DOHH2 (cell line): ENCODE measurements at regions not wholly inside any gene's neighbourhood (a gene's known extent, or its start where the extent isn't known, plus 50 kb on each side); places are given as distances from the start of the nearest gene placed in this dataset.

Experiments
- H3F3A ChIP-seq: fragments of 200-600 bp; sonication (generic), shearing (Covaris generic); 2 replicates; pipeline ENCODE4 v1.6.0; 2016; ENCODE audit warnings: antibody characterized with exemption, mild to moderate bottlenecking; ENCODE audit not compliant: control insufficient read depth, insufficient read depth
- H3K27ac ChIP-seq: fragments of 200-600 bp; sonication (generic); 2 replicates; pipeline ENCODE4 v1.5.1; 2014; ENCODE audit warnings: low read depth, mild to moderate bottlenecking, low read length, moderate library complexity
- H3K27me3 ChIP-seq: fragments of 200-600 bp; sonication (generic); 2 replicates; pipeline ENCODE4 v1.6.1; 2014; ENCODE audit warnings: mild to moderate bottlenecking, low read length, mixed read lengths; ENCODE audit not compliant: control insufficient read depth
- H3K36me3 ChIP-seq: fragments of 200-600 bp; sonication (generic); 2 replicates; pipeline ENCODE4 v1.6.1; 2014; ENCODE audit warnings: mild to moderate bottlenecking, low read length, moderate library complexity, mixed read lengths; ENCODE audit not compliant: control insufficient read depth
- H3K4me1 ChIP-seq: fragments of 200-600 bp; sonication (generic); 2 replicates; pipeline ENCODE4 v1.6.1; 2014; ENCODE audit warnings: mild to moderate bottlenecking, low read length, mixed read lengths; ENCODE audit not compliant: control insufficient read depth
- H3K4me2 ChIP-seq: fragments of 200-600 bp; sonication (generic); 2 replicates; pipeline ENCODE4 v1.6.0; 2014; ENCODE audit warnings: mild to moderate bottlenecking, low read length, moderate library complexity
- H3K4me3 ChIP-seq: fragments of 200-600 bp; sonication (generic); 2 replicates; pipeline ENCODE4 v1.5.1; 2014; ENCODE audit warnings: mild to moderate bottlenecking, low read length, mixed read lengths
- H3K79me2 ChIP-seq: fragments of 200-600 bp; sonication (generic); 2 replicates; pipeline ENCODE4 v1.6.1; 2014; ENCODE audit warnings: mild to moderate bottlenecking, low read length, mixed read lengths; ENCODE audit not compliant: control insufficient read depth
- H3K9me2 ChIP-seq: fragments of 200-600 bp; sonication (generic); replicated peaks from 2 replicates; pipeline ENCODE4 v1.6.1; 2014; ENCODE audit warnings: mild to moderate bottlenecking, low read length, mixed read lengths; ENCODE audit not compliant: control insufficient read depth
- H3K9me3 ChIP-seq: fragments of 200-600 bp; sonication (generic); 2 replicates; pipeline ENCODE4 v1.6.1; 2014; ENCODE audit warnings: antibody characterized with exemption, low read length, mixed read lengths; ENCODE audit not compliant: control insufficient read depth, insufficient read depth
- H4K20me1 ChIP-seq: fragments of 200-600 bp; sonication (generic); 2 replicates; pipeline ENCODE4 v1.6.0; 2014; ENCODE audit warnings: low read depth, mild to moderate bottlenecking, antibody characterized with exemption, low read length, moderate library complexity; ENCODE audit not compliant: control insufficient read depth, insufficient read depth
- EZH2phosphoT487 ChIP-seq: fragments of 200-600 bp; sonication (generic); IDR thresholded peaks from 2 replicates; pipeline ENCODE4 v1.6.1; 2017; ENCODE audit warnings: borderline replicate concordance, mild to moderate bottlenecking, antibody characterized with exemption, low read length, moderate library complexity, mixed read lengths
- TF ChIP-seq, protein P1 (sequence below): fragments of 200-600 bp; sonication (generic); IDR thresholded peaks from one replicate; pipeline ENCODE4 v1.5.1; 2014; ENCODE audit warnings: antibody characterized with exemption, mild to moderate bottlenecking, low read depth, low read length; ENCODE audit not compliant: poor library complexity, severe bottlenecking

DNA sequence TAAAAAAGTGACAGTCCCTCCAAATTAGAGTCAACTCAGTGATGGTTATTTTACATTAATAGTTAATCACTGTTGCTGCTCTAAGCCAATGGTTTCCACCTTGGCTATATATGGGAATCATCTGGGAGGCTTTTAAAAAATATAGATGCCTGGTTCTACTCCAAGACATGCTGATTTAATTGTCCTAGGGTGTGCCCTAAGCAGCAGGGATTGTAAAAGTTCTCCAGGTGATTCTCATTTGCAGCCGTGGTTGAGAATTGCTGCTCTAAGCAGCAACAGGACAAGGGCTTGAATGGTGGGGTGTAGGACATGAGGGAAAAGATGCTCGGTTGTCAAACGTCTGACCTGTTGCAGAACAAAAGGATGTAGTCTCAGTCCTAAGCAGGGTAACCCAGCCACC, 405.1 kb upstream of the MCTP2 start:
- TF ChIP-seq EZH2phosphoT487 = no peak
- TF ChIP-seq, protein P1, sequence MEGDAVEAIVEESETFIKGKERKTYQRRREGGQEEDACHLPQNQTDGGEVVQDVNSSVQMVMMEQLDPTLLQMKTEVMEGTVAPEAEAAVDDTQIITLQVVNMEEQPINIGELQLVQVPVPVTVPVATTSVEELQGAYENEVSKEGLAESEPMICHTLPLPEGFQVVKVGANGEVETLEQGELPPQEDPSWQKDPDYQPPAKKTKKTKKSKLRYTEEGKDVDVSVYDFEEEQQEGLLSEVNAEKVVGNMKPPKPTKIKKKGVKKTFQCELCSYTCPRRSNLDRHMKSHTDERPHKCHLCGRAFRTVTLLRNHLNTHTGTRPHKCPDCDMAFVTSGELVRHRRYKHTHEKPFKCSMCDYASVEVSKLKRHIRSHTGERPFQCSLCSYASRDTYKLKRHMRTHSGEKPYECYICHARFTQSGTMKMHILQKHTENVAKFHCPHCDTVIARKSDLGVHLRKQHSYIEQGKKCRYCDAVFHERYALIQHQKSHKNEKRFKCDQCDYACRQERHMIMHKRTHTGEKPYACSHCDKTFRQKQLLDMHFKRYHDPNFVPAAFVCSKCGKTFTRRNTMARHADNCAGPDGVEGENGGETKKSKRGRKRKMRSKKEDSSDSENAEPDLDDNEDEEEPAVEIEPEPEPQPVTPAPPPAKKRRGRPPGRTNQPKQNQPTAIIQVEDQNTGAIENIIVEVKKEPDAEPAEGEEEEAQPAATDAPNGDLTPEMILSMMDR = no peak
- Histone ChIP-seq H3K27me3 (no peaks in the 10 kb centered on the region), H3K4me2 (no peak overlapping the region), H4K20me1 (no peaks in the 10 kb centered on the region), H3K9me3 (no peaks in the 10 kb centered on the region), H3K4me1 (no peaks in the 10 kb centered on the region), H3F3A (no peaks in the 10 kb centered on the region), H3K79me2 (no peaks in the 10 kb centered on the region), H3K9me2 (no peaks in the 10 kb centered on the region), H3K4me3 (no peak overlapping the region), H3K27ac (no peak overlapping the region), H3K36me3 (no peaks in the 10 kb centered on the region)

DNA sequence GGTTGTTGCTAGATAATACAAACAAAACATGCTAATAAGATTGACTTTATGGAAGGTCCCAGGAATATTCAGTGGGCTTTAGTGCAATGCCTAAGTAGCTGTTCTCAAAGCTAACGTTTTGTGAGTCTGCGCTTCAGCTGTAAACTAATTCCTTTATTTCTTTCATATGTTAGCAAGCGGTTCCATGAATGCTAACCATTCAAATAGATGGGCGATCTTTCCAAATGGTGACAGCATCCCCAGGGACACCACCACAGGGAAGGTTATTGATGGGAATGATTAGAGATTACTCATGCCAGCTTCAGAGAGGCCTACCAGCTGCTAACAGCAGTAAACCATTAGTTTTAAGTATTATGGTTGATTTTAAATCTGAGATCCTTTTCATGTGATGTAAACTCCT, 405.7 kb upstream of the MCTP2 start:
- Histone ChIP-seq H3K36me3 (no peaks in the 10 kb centered on the region), H3K9me3 (no peaks in the 10 kb centered on the region), H3K4me3 (no peak overlapping the region), H3K4me2 (no peak overlapping the region), H3K27me3 (no peaks in the 10 kb centered on the region), H3K4me1 (no peaks in the 10 kb centered on the region), H3K9me2 (no peaks in the 10 kb centered on the region), H4K20me1 (no peaks in the 10 kb centered on the region), H3K79me2 (no peaks in the 10 kb centered on the region), H3F3A (no peaks in the 10 kb centered on the region), H3K27ac (no peak overlapping the region)
- TF ChIP-seq, protein P1 = no peak
- no peak for TF ChIP-seq EZH2phosphoT487

DNA sequence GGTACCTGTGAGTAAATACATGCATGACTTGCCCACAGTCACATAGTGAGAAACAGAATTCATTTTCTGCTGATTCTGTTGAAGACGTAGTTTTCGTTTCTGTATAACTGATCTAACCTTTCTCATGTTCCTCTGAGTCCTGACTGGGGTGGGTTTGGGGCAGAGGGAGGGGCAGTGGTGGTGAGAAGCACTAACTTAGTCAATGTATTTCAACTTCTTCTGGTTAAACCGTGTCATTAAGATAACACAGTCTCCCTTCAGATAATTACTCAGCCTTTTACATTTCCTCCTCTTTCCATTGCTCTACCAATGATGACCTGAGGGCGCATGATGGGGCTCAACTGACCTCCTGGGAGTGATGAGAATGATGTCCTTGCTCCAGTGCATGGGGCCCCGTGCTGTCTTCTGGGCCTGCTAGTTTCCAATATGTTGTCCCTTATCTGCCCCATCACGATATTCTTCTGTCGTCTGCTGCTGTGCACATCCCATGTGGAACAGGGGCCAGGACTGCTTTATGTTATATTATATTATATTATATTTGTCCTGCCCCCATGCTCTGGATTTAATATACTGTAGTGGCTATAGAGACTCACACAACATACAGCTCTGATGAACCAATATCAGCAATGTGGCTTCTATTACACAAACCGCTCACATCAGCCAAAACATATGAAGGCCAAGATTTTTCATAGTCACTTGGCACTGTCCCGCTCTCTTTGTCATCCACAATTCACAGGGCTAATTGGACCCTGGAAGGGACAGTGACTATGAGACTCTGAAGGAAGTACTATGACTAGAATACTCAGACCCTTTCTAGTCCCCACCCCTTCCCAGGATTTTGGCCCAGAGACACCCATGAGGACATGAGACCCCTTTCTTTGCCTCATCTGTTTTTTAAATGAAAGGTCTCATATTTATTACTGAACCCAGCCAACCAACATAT, 407.1 kb upstream of the MCTP2 start:
- TF ChIP-seq, protein P1 = no peak
- TF ChIP-seq EZH2phosphoT487 = no peak

More for the DNA sequence above, 407.1 kb upstream of the MCTP2 start:
- Histone ChIP-seq H3K4me2 (no peak overlapping the region), H3F3A (no peaks in the 10 kb centered on the region), H3K9me2 (no peaks in the 10 kb centered on the region), H3K27ac (no peak overlapping the region), H3K36me3 (no peaks in the 10 kb centered on the region), H3K4me3 (no peak overlapping the region), H3K27me3 (no peaks in the 10 kb centered on the region), H4K20me1 (no peaks in the 10 kb centered on the region), H3K9me3 (no peaks in the 10 kb centered on the region), H3K79me2 (no peaks in the 10 kb centered on the region), H3K4me1 (no peaks in the 10 kb centered on the region)
